Lower leg skin (tissue), 4 donors: ENCODE measurements at regions not wholly inside any gene's neighbourhood (a gene's known extent, or its start where the extent isn't known, plus 50 kb on each side); places are given as distances from the start of the nearest gene placed in this dataset.
A peak's percentile ranks its signal among the peaks of the same experiment; 100 is the strongest.
"Not testable (repeated sequence)": the region's sequence is repeated elsewhere in the genome, so short reads cannot be mapped to it uniquely, and the experiment has no call there.

ENCODE experiments used
- DNase-seq, 2 donors: peaks; one replicate each; pipeline ENCODE4 v3.0.0-alpha.2; 2019; ENCODE audit warnings: low spot score in 2 of 2
- H3K4me3 ChIP-seq: fragments of 200-600 bp; sonication (generic); 2 replicates; pipeline ENCODE4 v1.5.1; 2017; ENCODE audit warnings: mild to moderate bottlenecking, low read depth; ENCODE audit not compliant: poor library complexity, severe bottlenecking
- CTCF ChIP-seq, 3 donors: fragments of 450-650 bp; IDR thresholded peaks; one replicate each; pipeline ENCODE4 v1.5.1; 2016; ENCODE audit warnings: antibody characterized with exemption in 3 of 3, mild to moderate bottlenecking in 3 of 3, moderate library complexity in 2 of 3
- POLR2A ChIP-seq, 2 donors: fragments of 450-650 bp; IDR thresholded peaks; one replicate each; pipeline ENCODE4 v1.6.1; 2016 to 2017; ENCODE audit warnings: antibody characterized with exemption in 2 of 2, mild to moderate bottlenecking in 1 of 2, moderate library complexity in 1 of 2
- WGBS, 2 donors: methylation state at CpG; one replicate each; pipeline ENCODE4 v1.1.5; 2018; 5-methylcytosine and 5-hydroxymethylcytosine counted together
- intact Hi-C: fragments of 100-400 bp; cut with DNase I; formaldehyde crosslinking; loops from one replicate; pipeline ENCODE4 v1.15.0; 2023; ENCODE audit warnings: low total_unique reads

- TF ChIP-seq CTCF (IDR thresholded peaks at IDR 0.05) (no peak), POLR2A (IDR thresholded peaks at IDR 0.05) (no peak)
- intact Hi-C loops: no loop called here
- DNase-seq: no peak
- WGBS, 2 donors: 29 to 40% methylated on average over 12 of the region's 12 CpGs
- no peak overlapping the region for H3K4me3 ChIP-seq
These were observed 120.3 kb upstream of the SPATA31C2 start for GRCh38 chr9:88258601-88259000.

GRCh38 chr9:88258024-88258423 lies 119.7 kb upstream of the SPATA31C2 start:
- H3K4me3 ChIP-seq: no peak overlapping the region
- WGBS, 2 donors: 34 to 49% methylated on average over 2 of the region's 2 CpGs
- peak in 1 of 2 donors; percentile 59 for DNase-seq
- intact Hi-C loops: no loop called here
- TF ChIP-seq CTCF (IDR thresholded peaks at IDR 0.05) (no peak), POLR2A (IDR thresholded peaks at IDR 0.05) (no peak)

- DNase-seq: peak in 1 of 2 donors; percentile 28
- TF ChIP-seq CTCF (IDR thresholded peaks at IDR 0.05) (no peak), POLR2A (IDR thresholded peaks at IDR 0.05) (no peak)
- 51 to 52% methylated on average over 7 of the region's 7 CpGs for WGBS, 2 donors
- intact Hi-C loops: no loop called here
- no peak overlapping the region for H3K4me3 ChIP-seq
These were observed 117.9 kb upstream of the SPATA31C2 start for GRCh38 chr9:88256216-88256615.

- DNase-seq: peak in 1 of 2 donors; percentile 43
- intact Hi-C loops, H3K4me3 ChIP-seq: not testable (repeated sequence)
- WGBS, 2 donors: 27 to 36% methylated on average over 4 of the region's 4 CpGs
These were observed 117.5 kb upstream of the SPATA31C2 start for GRCh38 chr9:88255806-88256205.

- intact Hi-C loops: no loop called here
- 100% methylated on average over 1 of the region's 1 CpG for WGBS, 2 donors
- DNase-seq: peak in 1 of 2 donors; percentile 28
- no peak for TF ChIP-seq CTCF (IDR thresholded peaks at IDR 0.05)
- TF ChIP-seq POLR2A (IDR thresholded peaks at IDR 0.05): no peak
- H3K4me3 ChIP-seq: no peak overlapping the region
These were observed 113.6 kb upstream of the SPATA31C2 start for GRCh38 chr9:88251903-88252302.

- H3K4me3 ChIP-seq: no peak overlapping the region
- TF ChIP-seq POLR2A (IDR thresholded peaks at IDR 0.05): no peak
- TF ChIP-seq CTCF (IDR thresholded peaks at IDR 0.05): no peak
- intact Hi-C loops: no loop called here
- DNase-seq: no peak
These were observed 105.5 kb upstream of the SPATA31C2 start for GRCh38 chr9:88243736-88244135.
